AG09319 (cell line): ENCODE measurements at regions not wholly inside any gene's neighbourhood (a gene's known extent, or its start where the extent isn't known, plus 50 kb on each side); places are given as distances from the start of the nearest gene placed in this dataset.
"Not testable (repeated sequence)": the region's sequence is repeated elsewhere in the genome, so short reads cannot be mapped to it uniquely, and the experiment has no call there.

ENCODE experiments used
- DNase-seq: peaks from one replicate; pipeline ENCODE4 v3.0.0-alpha.2; 2010; ENCODE audit warnings: low read depth; ENCODE audit errors: extremely low read depth
- CTCF ChIP-seq: IDR thresholded peaks from 2 replicates; pipeline ENCODE4 v1.5.1; 2011; ENCODE audit warnings: low read depth, mild to moderate bottlenecking, inconsistent platforms, low read length, moderate library complexity

GRCh38 chr13:48583859-48584311 lies 51.0 kb upstream of the RCBTB2 start:
- DNase-seq, result no peak
- no peak for TF ChIP-seq CTCF

- no peak for DNase-seq
- no peak for TF ChIP-seq CTCF
Measured at GRCh38 chr13:48585456-48585840, 52.6 kb upstream of the RCBTB2 start.

GRCh38 chr13:48586591-48587103 lies 53.8 kb upstream of the RCBTB2 start:
- no peak for DNase-seq
- no peak for TF ChIP-seq CTCF

GRCh38 chr13:48588120-48588519 lies 55.2 kb upstream of the RCBTB2 start:
- no peak for DNase-seq
- TF ChIP-seq CTCF, result no peak

GRCh38 chr13:48590141-48590901 lies 57.4 kb upstream of the RCBTB2 start:
- no peak for DNase-seq
- no peak for TF ChIP-seq CTCF

GRCh38 chr13:48591124-48591872 lies 58.4 kb upstream of the RCBTB2 start:
- DNase-seq, result not testable (repeated sequence)

- no peak for TF ChIP-seq CTCF
- DNase-seq, result no peak
Measured at GRCh38 chr13:48591889-48592687, 59.2 kb upstream of the RCBTB2 start.
